Heart left ventricle (tissue), 13 donors: ENCODE measurements at regions not wholly inside any gene's neighbourhood (a gene's known extent, or its start where the extent isn't known, plus 50 kb on each side); places are given as distances from the start of the nearest gene placed in this dataset.

Experiments used
- POLR2A ChIP-seq, 2 donors: fragments of 450-650 bp; IDR thresholded peaks; one replicate each; pipeline ENCODE4 v1.6.1; 2017; ENCODE audit warnings: antibody characterized with exemption in 2 of 2, mild to moderate bottlenecking in 2 of 2, moderate library complexity in 2 of 2
- TF ChIP-seq, protein P1 (sequence below), 12 donors: fragments of 200-600 bp; sonication (generic) in 4 of 12; IDR thresholded peaks; one replicate each; pipeline versions ENCODE4 v1.5.0 to v1.8.0; 2018 to 2022; ENCODE audit warnings: antibody characterized with exemption in 12 of 12, mild to moderate bottlenecking in 5 of 12
- donor health status: ischemic (EF 13 %, LVEDD 7.1; RV severe dilation, severe dysfunction).
- donor health status: DM: no; HTN: yes; CAD: no.
- donor health status: DM: no; HTN: no; CAD: no.
- donor health status: ischemic (EF 25% LVEDD 6.9; RV normal size, moderate dysfunction).
- donor health status: ischemic (EF 25% LVEDD 5.7; RV mildly dilated, moderate dysfunction).
- donor health status: ischemic (EF 35%, LVEDD 5.7; RV mildly dilated, moderate dysfunction).
- donor health status: nonischemic (EF 11% LVEDD 7.7; RV severe dilation, severe dysfunction).
- donor health status: DM: yes; HTN: yes; CAD: no.
- donor health status: PGD.
- donor health status: ischemic (EF 29% LVEDD 5.4; RV normal size, mild dysfunction).
- donor health status: nonischemic (EF 23%, LVEDD 6.1; RV moderate dilation, normal function).

DNA sequence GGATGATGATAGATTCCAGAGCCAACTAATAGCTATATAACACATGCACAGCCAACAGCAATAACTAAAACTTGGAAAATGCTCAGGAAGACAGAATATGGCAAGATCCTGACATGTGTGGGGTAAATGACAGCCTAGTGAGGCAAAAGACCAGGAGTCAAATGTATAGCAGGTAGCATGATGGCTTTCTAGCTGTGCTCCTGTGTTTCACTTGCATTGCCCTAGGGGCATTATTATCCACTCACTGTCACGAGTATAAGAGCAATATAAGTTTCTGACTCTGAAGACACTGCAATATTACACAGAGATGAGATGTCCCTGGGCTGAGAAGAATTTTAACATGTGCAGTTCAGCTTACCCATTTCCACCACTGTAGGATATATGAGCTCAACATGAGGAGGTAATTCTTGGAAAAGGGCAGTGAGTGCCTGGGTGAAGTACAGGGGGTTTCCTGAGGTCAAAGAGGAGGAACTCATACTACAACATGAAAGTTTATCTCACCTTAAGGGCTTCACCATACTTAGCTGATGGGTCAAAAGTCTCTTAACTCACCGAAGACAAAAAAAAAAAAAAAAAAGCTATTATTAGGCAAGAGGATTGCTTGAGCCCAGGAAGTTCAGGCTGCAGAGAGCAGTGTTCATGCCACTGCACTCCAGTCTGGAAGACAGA lies 1385.6 kb upstream of the SLC39A10 start:
- TF ChIP-seq, protein P1, sequence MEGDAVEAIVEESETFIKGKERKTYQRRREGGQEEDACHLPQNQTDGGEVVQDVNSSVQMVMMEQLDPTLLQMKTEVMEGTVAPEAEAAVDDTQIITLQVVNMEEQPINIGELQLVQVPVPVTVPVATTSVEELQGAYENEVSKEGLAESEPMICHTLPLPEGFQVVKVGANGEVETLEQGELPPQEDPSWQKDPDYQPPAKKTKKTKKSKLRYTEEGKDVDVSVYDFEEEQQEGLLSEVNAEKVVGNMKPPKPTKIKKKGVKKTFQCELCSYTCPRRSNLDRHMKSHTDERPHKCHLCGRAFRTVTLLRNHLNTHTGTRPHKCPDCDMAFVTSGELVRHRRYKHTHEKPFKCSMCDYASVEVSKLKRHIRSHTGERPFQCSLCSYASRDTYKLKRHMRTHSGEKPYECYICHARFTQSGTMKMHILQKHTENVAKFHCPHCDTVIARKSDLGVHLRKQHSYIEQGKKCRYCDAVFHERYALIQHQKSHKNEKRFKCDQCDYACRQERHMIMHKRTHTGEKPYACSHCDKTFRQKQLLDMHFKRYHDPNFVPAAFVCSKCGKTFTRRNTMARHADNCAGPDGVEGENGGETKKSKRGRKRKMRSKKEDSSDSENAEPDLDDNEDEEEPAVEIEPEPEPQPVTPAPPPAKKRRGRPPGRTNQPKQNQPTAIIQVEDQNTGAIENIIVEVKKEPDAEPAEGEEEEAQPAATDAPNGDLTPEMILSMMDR (IDR thresholded peaks at IDR 0.05), result no peak
- TF ChIP-seq POLR2A (IDR thresholded peaks at IDR 0.05), result no peak
